DOHH2 (cell line): ENCODE measurements at regions not wholly inside any gene's neighbourhood (a gene's known extent, or its start where the extent isn't known, plus 50 kb on each side); places are given as distances from the start of the nearest gene placed in this dataset.

ENCODE experiments used
- EZH2phosphoT487 ChIP-seq: fragments of 200-600 bp; sonication (generic); IDR thresholded peaks from 2 replicates; pipeline ENCODE4 v1.6.1; 2017; ENCODE audit warnings: borderline replicate concordance, mild to moderate bottlenecking, antibody characterized with exemption, low read length, moderate library complexity, mixed read lengths
- TF ChIP-seq, protein P1 (sequence below): fragments of 200-600 bp; sonication (generic); IDR thresholded peaks from one replicate; pipeline ENCODE4 v1.5.1; 2014; ENCODE audit warnings: antibody characterized with exemption, mild to moderate bottlenecking, low read depth, low read length; ENCODE audit not compliant: poor library complexity, severe bottlenecking

DNA sequence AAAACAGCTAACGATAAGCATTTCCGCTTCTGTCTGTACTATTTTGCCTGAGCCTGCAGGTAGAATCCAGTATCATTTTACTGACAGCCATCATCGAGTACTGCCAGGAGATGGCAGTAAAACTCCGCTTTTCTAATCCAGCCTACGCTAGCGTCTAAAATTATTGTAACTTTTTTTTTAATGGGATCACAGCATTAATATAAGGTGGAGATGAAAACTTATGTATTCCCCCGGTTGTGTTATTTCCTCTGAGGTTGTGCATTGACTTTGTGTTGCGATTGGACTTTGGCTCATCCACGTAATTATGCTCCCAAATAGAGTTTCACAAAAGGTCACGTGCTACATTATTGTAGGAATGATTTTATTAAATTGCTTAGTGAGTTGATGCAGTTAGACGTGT, 248.1 kb downstream of the C4orf33 start:
- TF ChIP-seq, protein P1, sequence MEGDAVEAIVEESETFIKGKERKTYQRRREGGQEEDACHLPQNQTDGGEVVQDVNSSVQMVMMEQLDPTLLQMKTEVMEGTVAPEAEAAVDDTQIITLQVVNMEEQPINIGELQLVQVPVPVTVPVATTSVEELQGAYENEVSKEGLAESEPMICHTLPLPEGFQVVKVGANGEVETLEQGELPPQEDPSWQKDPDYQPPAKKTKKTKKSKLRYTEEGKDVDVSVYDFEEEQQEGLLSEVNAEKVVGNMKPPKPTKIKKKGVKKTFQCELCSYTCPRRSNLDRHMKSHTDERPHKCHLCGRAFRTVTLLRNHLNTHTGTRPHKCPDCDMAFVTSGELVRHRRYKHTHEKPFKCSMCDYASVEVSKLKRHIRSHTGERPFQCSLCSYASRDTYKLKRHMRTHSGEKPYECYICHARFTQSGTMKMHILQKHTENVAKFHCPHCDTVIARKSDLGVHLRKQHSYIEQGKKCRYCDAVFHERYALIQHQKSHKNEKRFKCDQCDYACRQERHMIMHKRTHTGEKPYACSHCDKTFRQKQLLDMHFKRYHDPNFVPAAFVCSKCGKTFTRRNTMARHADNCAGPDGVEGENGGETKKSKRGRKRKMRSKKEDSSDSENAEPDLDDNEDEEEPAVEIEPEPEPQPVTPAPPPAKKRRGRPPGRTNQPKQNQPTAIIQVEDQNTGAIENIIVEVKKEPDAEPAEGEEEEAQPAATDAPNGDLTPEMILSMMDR: peak; percentile 62
- no peak for TF ChIP-seq EZH2phosphoT487
